H9 (cell line): ENCODE measurements at regions not wholly inside any gene's neighbourhood (a gene's known extent, or its start where the extent isn't known, plus 50 kb on each side); places are given as distances from the start of the nearest gene placed in this dataset.

ENCODE experiments used
- DNase-seq: peaks from one replicate; pipeline ENCODE4 v3.0.0-alpha.2; 2017
- H2AFZ ChIP-seq: one replicate; pipeline ENCODE4 v1.6.1; 2013; ENCODE audit warnings: mild to moderate bottlenecking, low read length, control low read depth, moderate library complexity
- H2AK5ac ChIP-seq: 2 replicates; pipeline ENCODE4 v1.6.1; 2013; ENCODE audit warnings: low read length, control low read depth, mixed read lengths; ENCODE audit not compliant: insufficient read length
- H2BK120ac ChIP-seq: one replicate; pipeline ENCODE4 v1.6.1; 2013; ENCODE audit warnings: low read depth, mild to moderate bottlenecking, low read length, control low read depth, inconsistent platforms; ENCODE audit not compliant: poor library complexity, severe bottlenecking
- H2BK12ac ChIP-seq: 2 replicates; pipeline ENCODE4 v1.6.1; 2013; ENCODE audit warnings: low read length, control low read depth, mixed read lengths, low read depth; ENCODE audit not compliant: insufficient read length
- H2BK15ac ChIP-seq: 2 replicates; pipeline ENCODE4 v1.6.1; 2013; ENCODE audit warnings: low read depth, low read length, control low read depth
- H2BK20ac ChIP-seq: one replicate; pipeline ENCODE4 v1.6.1; 2013; ENCODE audit warnings: low read depth, mild to moderate bottlenecking, low read length, control low read depth, inconsistent platforms; ENCODE audit not compliant: poor library complexity, severe bottlenecking
- H2BK5ac ChIP-seq: 2 replicates; pipeline ENCODE4 v1.6.1; 2013; ENCODE audit warnings: low read length, control low read depth, mixed read lengths; ENCODE audit not compliant: insufficient read length
- H3K14ac ChIP-seq: 2 replicates; pipeline ENCODE4 v1.6.1; 2013; ENCODE audit warnings: low read length, control low read depth; ENCODE audit not compliant: insufficient read depth
- H3K18ac ChIP-seq: 2 replicates; pipeline ENCODE4 v1.6.1; 2013; ENCODE audit warnings: low read depth, mild to moderate bottlenecking, mixed read lengths, low read length, control low read depth; ENCODE audit not compliant: insufficient read length
- H3K23ac ChIP-seq: 2 replicates; pipeline ENCODE4 v1.6.1; 2013; ENCODE audit warnings: low read length, control low read depth, mixed read lengths, low read depth; ENCODE audit not compliant: insufficient read length
- H3K23me2 ChIP-seq: 2 replicates; pipeline ENCODE4 v1.6.1; 2013; ENCODE audit warnings: low read depth, mild to moderate bottlenecking, mixed read lengths, low read length, control low read depth; ENCODE audit not compliant: insufficient read length, poor library complexity, severe bottlenecking
- H3K27ac ChIP-seq: 2 replicates; pipeline ENCODE4 v1.5.1; 2013; ENCODE audit warnings: low read length, control low read depth, mixed read lengths, low read depth; ENCODE audit not compliant: insufficient read length
- H3K27me3 ChIP-seq: 2 replicates; pipeline ENCODE4 v1.6.1; 2013; ENCODE audit warnings: low read length, control low read depth, inconsistent platforms; ENCODE audit not compliant: insufficient read depth
- H3K4ac ChIP-seq: 2 replicates; pipeline ENCODE4 v1.6.1; 2013; ENCODE audit warnings: low read depth, mild to moderate bottlenecking, control low read depth, inconsistent platforms, low read length, moderate library complexity
- H3K4me1 ChIP-seq: 2 replicates; pipeline ENCODE4 v1.6.1; 2013; ENCODE audit warnings: low read length, control low read depth, inconsistent platforms; ENCODE audit not compliant: insufficient read depth
- H3K4me2 ChIP-seq: 2 replicates; pipeline ENCODE4 v1.6.1; 2013; ENCODE audit warnings: low read length, control low read depth, mixed read lengths; ENCODE audit not compliant: insufficient read length, insufficient read depth
- H3K56ac ChIP-seq: 2 replicates; pipeline ENCODE4 v1.6.1; 2013; ENCODE audit warnings: low read depth, mild to moderate bottlenecking, mixed read lengths, low read length, control low read depth; ENCODE audit not compliant: insufficient read length
- H3K79me1 ChIP-seq: 2 replicates; pipeline ENCODE4 v1.6.1; 2013; ENCODE audit warnings: low read depth, mild to moderate bottlenecking, moderate library complexity, low read length, control low read depth, inconsistent platforms; ENCODE audit not compliant: insufficient read depth, poor library complexity, severe bottlenecking
- H3K79me2 ChIP-seq: 2 replicates; pipeline ENCODE4 v1.6.1; 2013; ENCODE audit warnings: low read length, control low read depth, inconsistent platforms; ENCODE audit not compliant: insufficient read depth
- H3K9ac ChIP-seq: 2 replicates; pipeline ENCODE4 v1.6.1; 2013; ENCODE audit warnings: low read length, control low read depth, mixed read lengths; ENCODE audit not compliant: insufficient read length; ENCODE audit errors: extremely low read depth
- H3K9me3 ChIP-seq: one replicate; pipeline ENCODE4 v1.6.1; 2013; ENCODE audit warnings: low read depth, low read length, inconsistent platforms; ENCODE audit not compliant: control insufficient read depth
- H3T11ph ChIP-seq: one replicate; pipeline ENCODE4 v1.6.1; 2013; ENCODE audit warnings: mild to moderate bottlenecking, low read length, control low read depth, inconsistent platforms
- H4K20me1 ChIP-seq: one replicate; pipeline ENCODE4 v1.6.1; 2013; ENCODE audit not compliant: control insufficient read depth, insufficient read length, insufficient read depth
- H4K5ac ChIP-seq: 2 replicates; pipeline ENCODE4 v1.6.1; 2013; ENCODE audit warnings: low read depth, mild to moderate bottlenecking, mixed read lengths, low read length, control low read depth; ENCODE audit not compliant: insufficient read length
- H4K8ac ChIP-seq: replicated peaks from 2 replicates; pipeline ENCODE4 v1.6.1; 2013; ENCODE audit warnings: low read length, control low read depth, mixed read lengths, low read depth; ENCODE audit not compliant: insufficient read length
- H4K91ac ChIP-seq: 2 replicates; pipeline ENCODE4 v1.6.1; 2013; ENCODE audit warnings: low read depth, mild to moderate bottlenecking, moderate library complexity, mixed read lengths, low read length, control low read depth; ENCODE audit not compliant: insufficient read length
- H3K27ac Mint-ChIP-seq, 3 experiments: 2 replicates in 2 of 3; 3 replicates in 1 of 3; pipeline ENCODE4 v1.8.0; 2020 to 2021; ENCODE audit warnings: mixed read lengths in 3 of 3, mild to moderate bottlenecking in 1 of 3, moderate library complexity in 1 of 3
- H3K27me3 Mint-ChIP-seq: 2 replicates; pipeline ENCODE4 v1.8.0; 2021; ENCODE audit warnings: low read depth, mild to moderate bottlenecking, moderate library complexity, mixed read lengths
- H3K36me3 Mint-ChIP-seq, 3 experiments: 2 replicates in 2 of 3; 3 replicates in 1 of 3; pipeline ENCODE4 v1.8.0; 2020 to 2021; ENCODE audit warnings: low read depth in 3 of 3, mixed read lengths in 3 of 3; ENCODE audit not compliant: insufficient read depth in 1 of 3
- H3K4me1 Mint-ChIP-seq, 2 experiments: 2 replicates each; pipeline ENCODE4 v1.8.0; 2020; ENCODE audit warnings: mixed read lengths in 2 of 2
- H3K4me3 Mint-ChIP-seq, 2 experiments: 2 replicates in 1 of 2; 3 replicates in 1 of 2; pipeline ENCODE4 v1.8.0; 2020 to 2021; ENCODE audit warnings: mild to moderate bottlenecking in 2 of 2, mixed read lengths in 2 of 2, moderate library complexity in 1 of 2
- H3K9me3 Mint-ChIP-seq, 2 experiments: 2 replicates in 1 of 2; 3 replicates in 1 of 2; pipeline ENCODE4 v1.8.0; 2020; ENCODE audit warnings: mild to moderate bottlenecking in 2 of 2, mixed read lengths in 2 of 2, moderate library complexity in 1 of 2
- CTCF ChIP-seq: fragments of 200-600 bp; sonication (generic); conservative IDR thresholded peaks from 3 replicates; pipeline ENCODE4 v1.8.0; 2021; ENCODE audit warnings: antibody characterized with exemption, mild to moderate bottlenecking
- WGBS: extraction: QIAGEN DNeasy Blood & Tissue Kit; methylation state at CpG from one replicate; pipeline ENCODE4 v1.1.7; 2013; ENCODE audit warnings: missing lambda C conversion rate, low lambda C conversion rate, mixed read lengths; ENCODE audit not compliant: insufficient read length; ENCODE audit errors: extremely low coverage; 5-methylcytosine and 5-hydroxymethylcytosine counted together

GRCh38 chr4:104879367-104879766, 267.3 kb upstream of the TET2 start:
- Mint-ChIP-seq H3K9me3 (no peaks in the 10 kb centered on the region), H3K4me3 (no peak overlapping the region), H3K27me3 (peaks cover 10% of the 10 kb centered on the region), H3K27ac (no peak overlapping the region), H3K4me1 (no peaks in the 10 kb centered on the region), H3K36me3 (no peaks in the 10 kb centered on the region)
- Histone ChIP-seq H3K27me3 (no peaks in the 10 kb centered on the region), H2BK5ac (no peak overlapping the region), H4K5ac (no peak overlapping the region), H3K56ac (no peak overlapping the region), H3K14ac (no peak overlapping the region), H3K9me3 (no peaks in the 10 kb centered on the region), H2BK15ac (no peak overlapping the region), H2BK120ac (no peak overlapping the region), H2BK12ac (no peak overlapping the region), H2BK20ac (no peak overlapping the region), H3K79me1 (no peaks in the 10 kb centered on the region), H3K79me2 (no peaks in the 10 kb centered on the region), H3K4ac (no peak overlapping the region), H2AK5ac (no peak overlapping the region), H3T11ph (no peak overlapping the region), H3K4me2 (no peak overlapping the region), H3K9ac (no peak overlapping the region), H2AFZ (no peak overlapping the region), H3K18ac (no peak overlapping the region), H3K23ac (no peak overlapping the region), H4K91ac (no peak overlapping the region), H3K4me1 (no peaks in the 10 kb centered on the region; the same call in 1 of the 2 replicates), H3K23me2 (no peaks in the 10 kb centered on the region), H3K27ac (no peak overlapping the region), H4K20me1 (no peaks in the 10 kb centered on the region), H4K8ac (no peak overlapping the region)
- WGBS, result no CpG with 5 or more reads among the region's 4 CpGs
- no peak for DNase-seq
- TF ChIP-seq CTCF, result no peak
